ENCODE measurements at regions not wholly inside any gene's neighbourhood (a gene's known extent, or its start where the extent isn't known, plus 50 kb on each side); places are given as distances from the start of the nearest gene placed in this dataset.

- no peak for TF ChIP-seq CTCF (IDR thresholded peaks at IDR 0.05; ENCODE audit: insufficient read depth, low read length, poor library complexity, severe bottlenecking)
- TF ChIP-seq EZH2phosphoT487 (conservative IDR thresholded peaks at IDR 0.05; ENCODE audit: low read length): no peak
Observed at GRCh38 chr1:219292341-219292740, 118.7 kb downstream of the LYPLAL1 start.
